ENCODE measurements at regions not wholly inside any gene's neighbourhood (a gene's known extent, or its start where the extent isn't known, plus 50 kb on each side); places are given as distances from the start of the nearest gene placed in this dataset.
A peak's percentile ranks its signal among the peaks of the same experiment; 100 is the strongest.
"Not testable (repeated sequence)": the region's sequence is repeated elsewhere in the genome, so short reads cannot be mapped to it uniquely, and the experiment has no call there.

DNA sequence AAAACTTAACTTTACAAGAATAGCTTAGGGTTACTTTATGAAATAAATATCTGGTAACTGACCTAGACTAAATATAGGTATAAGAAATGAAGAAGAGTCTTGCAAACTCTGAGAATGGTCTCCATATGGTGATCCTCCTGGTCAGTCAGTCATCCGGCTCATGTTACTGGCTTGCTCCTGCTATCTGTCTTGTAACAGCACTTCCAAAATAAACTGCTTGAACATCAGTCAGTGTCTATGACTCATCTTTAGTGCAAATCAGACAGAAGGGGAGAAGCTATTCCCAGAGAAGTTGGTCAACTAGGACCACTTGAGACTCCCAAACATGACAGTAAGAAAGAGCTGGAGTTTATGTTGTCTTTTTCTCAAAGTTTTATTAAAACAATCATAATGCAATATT, 1550.9 kb downstream of the PCDH9 start:
- dilution Hi-C loops (cut with MboI; ENCODE audit: extremely low pct_ligation_motif_present, low sequenced_read_pairs) (no loop called here), intact Hi-C loops (cut with micrococcal nuclease) (no loop called here)
- Histone ChIP-seq H3K4me2 (ENCODE audit: insufficient read depth, low read length) (no peak overlapping the region), H3K79me2 (ENCODE audit: control insufficient read depth, insufficient read depth, low read length) (no peaks in the 10 kb centered on the region), H3K9ac (replicated peaks; ENCODE audit: extremely low read depth, insufficient read depth, low read length) (no peak overlapping the region), H3K27ac (ENCODE audit: insufficient read depth, low read depth, low read length) (no peak overlapping the region), H3K9me3 (replicated peaks; ENCODE audit: control insufficient read depth, insufficient read depth, low read length) (no peaks in the 10 kb centered on the region), H3K36me3 (ENCODE audit: control insufficient read depth in 2 of 2, extremely low read depth in 1 of 2, insufficient read depth in 2 of 2, low read length in 2 of 2) (no peaks in the 10 kb centered on the region), H2AFZ (ENCODE audit: low read depth, low read length) (no peak overlapping the region), H3K9me1 (replicated peaks; ENCODE audit: control insufficient read depth, extremely low read depth, insufficient read depth, low read length) (no peaks in the 10 kb centered on the region), H3K4me3 (replicated peaks in 1 of 3; ENCODE audit: insufficient read depth in 1 of 3, low read depth in 1 of 3, low read length in 3 of 3) (no peak overlapping the region), H4K20me1 (replicated peaks; ENCODE audit: control insufficient read depth, extremely low read depth, insufficient read depth, low read length) (no peaks in the 10 kb centered on the region), H3K27me3 (ENCODE audit: control insufficient read depth in 2 of 2, insufficient read depth in 2 of 2, low read length in 2 of 2) (no peaks in the 10 kb centered on the region), H3K4me1 (ENCODE audit: control insufficient read depth, extremely low read depth, insufficient read depth, low read length) (no peaks in the 10 kb centered on the region)
- no TSS peak for BruUV-seq (replicated peaks)
- POLR2A ChIA-PET = no interaction called here
- peak; percentile 12 for TF ChIP-seq JUN (IDR thresholded peaks at IDR 0.05; ENCODE audit: borderline replicate concordance, insufficient read depth, insufficient read length, low read depth)
- TF ChIP-seq EZH2 (IDR thresholded peaks at IDR 0.05; ENCODE audit: borderline replicate concordance, low read depth, low read length, severe bottlenecking) = no peak
- DNase-seq (ENCODE audit: low read depth, low spot score) (no peak), FAIRE-seq (no peak)
- CTCF ChIA-PET = no interaction called here

- no peak overlapping the region for H3K4me2 ChIP-seq (ENCODE audit: insufficient read depth, low read length)
- no peaks in the 10 kb centered on the region for H3K4me1 ChIP-seq (ENCODE audit: control insufficient read depth, extremely low read depth, insufficient read depth, low read length)
- no peak for FAIRE-seq
- TF ChIP-seq GATA2 (IDR thresholded peaks at IDR 0.05; ENCODE audit: insufficient read depth, insufficient read length, low read depth, low read length) (no peak), MYC (IDR thresholded peaks at IDR 0.05; ENCODE audit: low read depth, low read length) (no peak), JUN (IDR thresholded peaks at IDR 0.05; ENCODE audit: borderline replicate concordance, insufficient read depth, insufficient read length, low read depth) (no peak), POLR2AphosphoS5 (IDR thresholded peaks at IDR 0.05; ENCODE audit: insufficient read depth, low read depth, low read length) (no peak), EZH2 (IDR thresholded peaks at IDR 0.05; ENCODE audit: borderline replicate concordance, low read depth, low read length, severe bottlenecking) (no peak)
- BruUV-seq (replicated peaks) = no TSS peak
- no peaks in the 10 kb centered on the region for H3K9me3 ChIP-seq (replicated peaks; ENCODE audit: control insufficient read depth, insufficient read depth, low read length)
- dilution Hi-C loops (cut with MboI; ENCODE audit: extremely low pct_ligation_motif_present, low sequenced_read_pairs) = no loop called here
- intact Hi-C loops (cut with micrococcal nuclease) = no loop called here
- no peaks in the 10 kb centered on the region for H3K36me3 ChIP-seq (ENCODE audit: control insufficient read depth in 2 of 2, extremely low read depth in 1 of 2, insufficient read depth in 2 of 2, low read length in 2 of 2)
- H3K9me1 ChIP-seq (replicated peaks; ENCODE audit: control insufficient read depth, extremely low read depth, insufficient read depth, low read length) = no peaks in the 10 kb centered on the region
- H3K27me3 ChIP-seq (ENCODE audit: control insufficient read depth in 2 of 2, insufficient read depth in 2 of 2, low read length in 2 of 2) = no peaks in the 10 kb centered on the region
- no peak for DNase-seq (ENCODE audit: low read depth, low spot score)
- no peak overlapping the region for H2AFZ ChIP-seq (ENCODE audit: low read depth, low read length)
- no peaks in the 10 kb centered on the region for H4K20me1 ChIP-seq (replicated peaks; ENCODE audit: control insufficient read depth, extremely low read depth, insufficient read depth, low read length)
- no peaks in the 10 kb centered on the region for H3K79me2 ChIP-seq (ENCODE audit: control insufficient read depth, insufficient read depth, low read length)
- no peak overlapping the region for H3K4me3 ChIP-seq (replicated peaks in 1 of 3; ENCODE audit: insufficient read depth in 1 of 3, low read depth in 1 of 3, low read length in 3 of 3)
- no peak overlapping the region for H3K27ac ChIP-seq (ENCODE audit: insufficient read depth, low read depth, low read length)
- ChIA-PET POLR2A (no interaction called here), CTCF (interaction anchor here (1.7 kb wide), 1 partner anchor 21 kb away, joined by 3 read pairs; no protein-coding TSS in a partner anchor)
- no peak overlapping the region for H3K9ac ChIP-seq (replicated peaks; ENCODE audit: extremely low read depth, insufficient read depth, low read length)
These were observed 1552.2 kb downstream of the PCDH9 start for GRCh38 chr13:65677906-65678305.

GRCh38 chr13:65675383-65675782, 1554.8 kb downstream of the PCDH9 start:
- H3K9me3 ChIP-seq (replicated peaks; ENCODE audit: control insufficient read depth, insufficient read depth, low read length); H4K20me1 ChIP-seq (replicated peaks; ENCODE audit: control insufficient read depth, extremely low read depth, insufficient read depth, low read length); H3K27ac ChIP-seq (ENCODE audit: insufficient read depth, low read depth, low read length); H3K79me2 ChIP-seq (ENCODE audit: control insufficient read depth, insufficient read depth, low read length); intact Hi-C loops (cut with micrococcal nuclease); BruUV-seq (replicated peaks); dilution Hi-C loops (cut with MboI; ENCODE audit: extremely low pct_ligation_motif_present, low sequenced_read_pairs); H3K4me2 ChIP-seq (ENCODE audit: insufficient read depth, low read length); H3K9me1 ChIP-seq (replicated peaks; ENCODE audit: control insufficient read depth, extremely low read depth, insufficient read depth, low read length); H3K9ac ChIP-seq (replicated peaks; ENCODE audit: extremely low read depth, insufficient read depth, low read length); FAIRE-seq; DNase-seq (ENCODE audit: low read depth, low spot score); H3K27me3 ChIP-seq (ENCODE audit: control insufficient read depth in 2 of 2, insufficient read depth in 2 of 2, low read length in 2 of 2); H3K36me3 ChIP-seq (ENCODE audit: control insufficient read depth in 2 of 2, extremely low read depth in 1 of 2, insufficient read depth in 2 of 2, low read length in 2 of 2); H3K4me1 ChIP-seq (ENCODE audit: control insufficient read depth, extremely low read depth, insufficient read depth, low read length); H3K4me3 ChIP-seq (replicated peaks in 1 of 3; ENCODE audit: insufficient read depth in 1 of 3, low read depth in 1 of 3, low read length in 3 of 3); H2AFZ ChIP-seq (ENCODE audit: low read depth, low read length): not testable (repeated sequence)
- POLR2A ChIA-PET = interaction anchor here (0.6 kb wide), 1 partner anchor 1474 kb away, joined by 3 read pairs; no protein-coding TSS in a partner anchor
- CTCF ChIA-PET = interaction anchor here (1.5 kb wide), 1 partner anchor 370 kb away, joined by 3 read pairs; no protein-coding TSS in a partner anchor

All from endothelial cell of umbilical vein (primary cell).